ENCODE measurements at regions not wholly inside any gene's neighbourhood (a gene's known extent, or its start where the extent isn't known, plus 50 kb on each side); places are given as distances from the start of the nearest gene placed in this dataset.

DNA sequence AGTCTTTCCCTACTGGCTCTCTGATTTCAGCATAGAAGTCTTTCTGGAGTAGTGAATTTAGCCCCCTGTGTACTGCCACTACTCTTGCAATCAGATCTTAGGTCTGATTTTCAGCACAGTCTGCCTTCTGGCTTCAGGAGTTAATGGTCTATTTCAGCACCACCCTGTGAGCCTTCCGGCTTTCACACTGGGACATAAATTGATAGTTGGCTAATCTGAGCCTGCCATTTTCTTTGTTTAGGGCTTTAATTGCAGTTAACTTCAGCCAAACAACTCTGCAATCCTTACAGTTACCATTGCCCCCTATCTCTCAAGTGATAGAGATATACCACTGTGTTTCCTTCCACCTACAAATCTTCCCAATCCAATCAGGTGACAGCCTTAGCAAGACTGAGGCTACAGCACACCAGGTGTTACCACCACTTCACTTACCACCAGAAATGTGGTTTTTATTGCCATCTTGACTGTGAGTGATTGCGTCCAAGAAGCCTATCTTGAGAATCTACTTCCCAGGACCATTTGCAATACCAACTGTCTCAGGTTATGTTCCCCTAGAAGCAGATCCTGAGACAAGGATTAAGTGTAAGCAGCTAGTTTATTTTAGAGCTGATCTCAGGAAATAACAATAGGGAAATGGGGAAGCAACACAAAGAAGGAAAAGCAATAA is 51.9 kb upstream of the NEK6 start:
- H3K4me3 ChIP-seq = no peak overlapping the region
- peaks cover 15 to 95% (median 51%) of the 10 kb centered on the region in 6 donors for H3K4me1 ChIP-seq
- TF ChIP-seq POLR2A (IDR thresholded peaks at IDR 0.05) (no peak), POLR2AphosphoS5 (IDR thresholded peaks at IDR 0.05) (no peak)
- TF ChIP-seq, protein P1, sequence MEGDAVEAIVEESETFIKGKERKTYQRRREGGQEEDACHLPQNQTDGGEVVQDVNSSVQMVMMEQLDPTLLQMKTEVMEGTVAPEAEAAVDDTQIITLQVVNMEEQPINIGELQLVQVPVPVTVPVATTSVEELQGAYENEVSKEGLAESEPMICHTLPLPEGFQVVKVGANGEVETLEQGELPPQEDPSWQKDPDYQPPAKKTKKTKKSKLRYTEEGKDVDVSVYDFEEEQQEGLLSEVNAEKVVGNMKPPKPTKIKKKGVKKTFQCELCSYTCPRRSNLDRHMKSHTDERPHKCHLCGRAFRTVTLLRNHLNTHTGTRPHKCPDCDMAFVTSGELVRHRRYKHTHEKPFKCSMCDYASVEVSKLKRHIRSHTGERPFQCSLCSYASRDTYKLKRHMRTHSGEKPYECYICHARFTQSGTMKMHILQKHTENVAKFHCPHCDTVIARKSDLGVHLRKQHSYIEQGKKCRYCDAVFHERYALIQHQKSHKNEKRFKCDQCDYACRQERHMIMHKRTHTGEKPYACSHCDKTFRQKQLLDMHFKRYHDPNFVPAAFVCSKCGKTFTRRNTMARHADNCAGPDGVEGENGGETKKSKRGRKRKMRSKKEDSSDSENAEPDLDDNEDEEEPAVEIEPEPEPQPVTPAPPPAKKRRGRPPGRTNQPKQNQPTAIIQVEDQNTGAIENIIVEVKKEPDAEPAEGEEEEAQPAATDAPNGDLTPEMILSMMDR (IDR thresholded peaks at IDR 0.05 in 8 of 11, conservative IDR thresholded peaks at IDR 0.05 in 3 of 11) = no peak
- H3K36me3 ChIP-seq = no peaks in the 10 kb centered on the region
- H3K9me3 ChIP-seq = no peaks in the 10 kb centered on the region
- intact Hi-C loops (cut with DNase I; ENCODE audit: low total_unique reads) = no loop called here
- H3K27me3 ChIP-seq (replicated peaks in 1 of 7) = no peaks in the 10 kb centered on the region
- H3K27ac ChIP-seq = peak overlapping the region in 2 of 8 donors; percentile 49 to 53
- 70 to 79% (median 74%) methylated on average over 2 of the region's 2 CpGs for WGBS, 5 donors
- DNase-seq = no peak

- H3K9me3 ChIP-seq = no peaks in the 10 kb centered on the region
- peaks cover 15 to 95% (median 51%) of the 10 kb centered on the region in 6 donors for H3K4me1 ChIP-seq
- peak overlapping the region in 2 of 8 donors; percentile 49 to 53 for H3K27ac ChIP-seq
- H3K36me3 ChIP-seq = no peaks in the 10 kb centered on the region
- DNase-seq = no peak
- TF ChIP-seq, protein P1 (IDR thresholded peaks at IDR 0.05 in 8 of 11, conservative IDR thresholded peaks at IDR 0.05 in 3 of 11) = no peak
- TF ChIP-seq POLR2A (IDR thresholded peaks at IDR 0.05) = no peak
- TF ChIP-seq POLR2AphosphoS5 (IDR thresholded peaks at IDR 0.05) = no peak
- intact Hi-C loops (cut with DNase I; ENCODE audit: low total_unique reads) = no loop called here
- 65 to 82% (median 69%) methylated on average over 2 of the region's 2 CpGs for WGBS, 5 donors
- no peaks in the 10 kb centered on the region for H3K27me3 ChIP-seq (replicated peaks in 1 of 7)
- H3K4me3 ChIP-seq = no peak overlapping the region
Measured at GRCh38 chr9:124206391-124206790, 51.4 kb upstream of the NEK6 start.

All from spleen (tissue), 11 donors.